Ascending aorta (tissue), 2 donors: ENCODE measurements at regions not wholly inside any gene's neighbourhood (a gene's known extent, or its start where the extent isn't known, plus 50 kb on each side); places are given as distances from the start of the nearest gene placed in this dataset.
"Not testable (repeated sequence)": the region's sequence is repeated elsewhere in the genome, so short reads cannot be mapped to it uniquely, and the experiment has no call there.

Source experiments
- DNase-seq, 2 donors: peaks; one replicate each; pipeline ENCODE4 v3.0.0-alpha.2; 2019; ENCODE audit warnings: low spot score in 2 of 2
- H3K27ac ChIP-seq, 2 donors: fragments of 200-600 bp; sonication (generic); one replicate each; pipeline ENCODE4 v1.5.1; 2016 to 2017; ENCODE audit warnings: mild to moderate bottlenecking in 1 of 2
- H3K27me3 ChIP-seq: fragments of 200-600 bp; sonication (generic); one replicate; pipeline ENCODE4 v1.5.1; 2017
- H3K36me3 ChIP-seq, 2 donors: fragments of 200-600 bp; sonication (generic); one replicate each; pipeline ENCODE4 v1.5.1; 2016
- H3K4me1 ChIP-seq, 2 donors: fragments of 200-600 bp; sonication (generic); one replicate each; pipeline ENCODE4 v1.5.1; 2016 to 2017; ENCODE audit warnings: mild to moderate bottlenecking in 1 of 2
- H3K4me3 ChIP-seq, 2 donors: fragments of 200-600 bp; sonication (generic); one replicate each; pipeline ENCODE4 v1.5.1; 2016 to 2017; ENCODE audit warnings: mild to moderate bottlenecking in 1 of 2
- H3K9me3 ChIP-seq, 2 donors: fragments of 200-600 bp; sonication (generic); one replicate each; pipeline ENCODE4 v1.5.1; 2016
- CTCF ChIP-seq, 3 experiments: fragments of 200-600 bp in 2 of 3; fragments of 450-650 bp in 1 of 3; sonication (generic) in 2 of 3; IDR thresholded peaks; one replicate each; pipeline ENCODE4 v1.5.1; 2016 to 2019; ENCODE audit warnings: antibody characterized with exemption in 3 of 3, mild to moderate bottlenecking in 1 of 3, moderate library complexity in 1 of 3
- intact Hi-C: fragments of 100-400 bp; cut with DNase I; formaldehyde crosslinking; loops from one replicate; pipeline ENCODE4 v1.15.1; 2023

- DNase-seq, result no peak
- no peaks in the 10 kb centered on the region for H3K36me3 ChIP-seq
- no peak for TF ChIP-seq CTCF (IDR thresholded peaks at IDR 0.05)
- intact Hi-C loops, result no loop called here
- H3K9me3 ChIP-seq, result no peaks in the 10 kb centered on the region
- H3K27me3 ChIP-seq, result no peaks in the 10 kb centered on the region
- H3K4me1 ChIP-seq, result no peaks in the 10 kb centered on the region
- H3K27ac ChIP-seq, result no peak overlapping the region
- H3K4me3 ChIP-seq, result no peak overlapping the region
Observed at GRCh38 chr10:120788771-120789170, 62.4 kb upstream of the WDR11 start.

- DNase-seq, result no peak
- intact Hi-C loops, result no loop called here
- Histone ChIP-seq H3K9me3 (no peaks in the 10 kb centered on the region), H3K4me1 (no peaks in the 10 kb centered on the region), H3K36me3 (no peaks in the 10 kb centered on the region), H3K27ac (no peak overlapping the region), H3K27me3 (no peaks in the 10 kb centered on the region), H3K4me3 (no peak overlapping the region)
- no peak for TF ChIP-seq CTCF (IDR thresholded peaks at IDR 0.05)
Observed at GRCh38 chr10:120789303-120790203, 61.6 kb upstream of the WDR11 start.

DNA sequence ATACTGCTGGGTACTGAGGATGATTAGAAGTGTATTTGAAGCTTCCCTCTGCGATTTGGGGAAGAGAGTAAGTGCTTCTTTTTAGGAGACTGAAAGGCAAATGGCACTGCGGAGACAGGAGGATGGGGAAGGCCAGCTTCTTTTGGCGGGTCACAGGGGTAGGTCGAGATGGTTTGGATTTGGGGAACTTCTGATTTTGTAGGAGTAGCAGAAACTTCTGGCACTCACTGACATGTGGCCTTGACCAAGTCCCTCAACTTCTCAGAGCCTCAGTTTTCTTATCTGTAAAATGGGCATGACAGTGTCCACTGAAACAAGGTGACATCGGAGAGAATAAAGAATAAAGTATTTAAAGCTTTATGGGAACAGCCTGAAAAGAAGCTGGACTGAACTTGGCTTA, 59.8 kb upstream of the WDR11 start:
- H3K27me3 ChIP-seq, result no peaks in the 10 kb centered on the region
- no peak overlapping the region for H3K27ac ChIP-seq
- no peaks in the 10 kb centered on the region for H3K36me3 ChIP-seq
- H3K4me3 ChIP-seq, result no peak overlapping the region
- H3K4me1 ChIP-seq, result no peaks in the 10 kb centered on the region
- TF ChIP-seq CTCF (IDR thresholded peaks at IDR 0.05), result no peak
- intact Hi-C loops, result no loop called here
- no peak for DNase-seq
- H3K9me3 ChIP-seq, result no peaks in the 10 kb centered on the region

DNA sequence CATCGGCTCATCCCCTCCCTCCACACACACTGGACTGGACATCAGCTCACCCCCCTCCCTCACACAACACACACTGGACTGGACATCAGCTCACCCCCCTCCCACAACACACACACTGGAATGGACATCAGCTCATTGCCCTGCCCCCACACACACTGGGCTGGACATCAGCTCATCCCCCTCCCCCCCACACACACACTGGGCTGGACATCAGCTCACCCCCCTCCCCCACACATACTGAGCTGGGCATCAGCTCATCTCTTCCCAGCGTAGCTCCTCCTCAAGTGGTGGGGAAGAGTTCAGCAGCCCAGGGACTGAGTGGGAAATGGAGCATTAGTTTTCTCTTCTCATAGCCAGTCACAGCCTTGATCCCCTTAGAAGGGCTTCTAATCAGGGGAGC, 58.1 kb upstream of the WDR11 start:
- Histone ChIP-seq H3K36me3 (no peaks in the 10 kb centered on the region), H3K27me3 (no peaks in the 10 kb centered on the region), H3K4me1 (no peaks in the 10 kb centered on the region), H3K27ac (no peak overlapping the region), H3K4me3 (no peak overlapping the region), H3K9me3 (no peaks in the 10 kb centered on the region)
- intact Hi-C loops, result no loop called here
- DNase-seq, result no peak
- TF ChIP-seq CTCF (IDR thresholded peaks at IDR 0.05), result no peak

GRCh38 chr10:120794390-120794789, 56.8 kb upstream of the WDR11 start:
- intact Hi-C loops, result no loop called here
- H3K4me3 ChIP-seq, result no peak overlapping the region
- H3K36me3 ChIP-seq, result no peaks in the 10 kb centered on the region
- no peak overlapping the region for H3K27ac ChIP-seq
- TF ChIP-seq CTCF (IDR thresholded peaks at IDR 0.05), result no peak
- H3K9me3 ChIP-seq, result no peaks in the 10 kb centered on the region
- no peak for DNase-seq
- no peaks in the 10 kb centered on the region for H3K27me3 ChIP-seq
- H3K4me1 ChIP-seq, result no peaks in the 10 kb centered on the region

DNA sequence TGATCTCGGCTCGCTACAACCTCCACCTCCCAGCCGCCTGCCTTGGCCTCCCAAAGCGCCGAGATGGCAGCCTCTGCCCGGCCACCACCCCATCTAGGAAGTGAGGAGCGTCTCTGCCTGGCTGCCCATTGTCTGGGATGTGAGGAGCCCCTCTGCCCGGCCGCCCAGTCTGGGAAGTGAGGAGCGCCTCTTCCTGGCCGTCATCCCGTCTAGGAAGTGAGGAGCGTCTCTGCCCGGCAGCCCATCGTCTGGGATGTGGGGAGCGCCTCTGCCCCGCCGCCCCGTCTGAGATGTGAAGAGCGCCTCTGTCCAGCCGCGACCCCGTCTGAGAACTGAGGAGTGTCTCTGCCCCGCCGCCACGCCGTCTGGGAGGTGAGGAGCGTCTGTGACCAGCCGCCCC, 52.9 kb upstream of the WDR11 start:
- H3K27me3 ChIP-seq, H3K9me3 ChIP-seq, H3K27ac ChIP-seq, H3K4me1 ChIP-seq, intact Hi-C loops, H3K36me3 ChIP-seq, H3K4me3 ChIP-seq, DNase-seq: not testable (repeated sequence)
